H9 (cell line): ENCODE measurements at regions not wholly inside any gene's neighbourhood (a gene's known extent, or its start where the extent isn't known, plus 50 kb on each side); places are given as distances from the start of the nearest gene placed in this dataset.

Experiments used
- DNase-seq: peaks from one replicate; pipeline ENCODE4 v3.0.0-alpha.2; 2017
- H2AFZ ChIP-seq: one replicate; pipeline ENCODE4 v1.6.1; 2013; ENCODE audit warnings: mild to moderate bottlenecking, low read length, control low read depth, moderate library complexity
- H2AK5ac ChIP-seq: 2 replicates; pipeline ENCODE4 v1.6.1; 2013; ENCODE audit warnings: low read length, control low read depth, mixed read lengths; ENCODE audit not compliant: insufficient read length
- H2BK120ac ChIP-seq: one replicate; pipeline ENCODE4 v1.6.1; 2013; ENCODE audit warnings: low read depth, mild to moderate bottlenecking, low read length, control low read depth, inconsistent platforms; ENCODE audit not compliant: poor library complexity, severe bottlenecking
- H2BK12ac ChIP-seq: 2 replicates; pipeline ENCODE4 v1.6.1; 2013; ENCODE audit warnings: low read length, control low read depth, mixed read lengths, low read depth; ENCODE audit not compliant: insufficient read length
- H2BK15ac ChIP-seq: 2 replicates; pipeline ENCODE4 v1.6.1; 2013; ENCODE audit warnings: low read depth, low read length, control low read depth
- H2BK20ac ChIP-seq: one replicate; pipeline ENCODE4 v1.6.1; 2013; ENCODE audit warnings: low read depth, mild to moderate bottlenecking, low read length, control low read depth, inconsistent platforms; ENCODE audit not compliant: poor library complexity, severe bottlenecking
- H2BK5ac ChIP-seq: 2 replicates; pipeline ENCODE4 v1.6.1; 2013; ENCODE audit warnings: low read length, control low read depth, mixed read lengths; ENCODE audit not compliant: insufficient read length
- H3K14ac ChIP-seq: 2 replicates; pipeline ENCODE4 v1.6.1; 2013; ENCODE audit warnings: low read length, control low read depth; ENCODE audit not compliant: insufficient read depth
- H3K18ac ChIP-seq: 2 replicates; pipeline ENCODE4 v1.6.1; 2013; ENCODE audit warnings: low read depth, mild to moderate bottlenecking, mixed read lengths, low read length, control low read depth; ENCODE audit not compliant: insufficient read length
- H3K23ac ChIP-seq: 2 replicates; pipeline ENCODE4 v1.6.1; 2013; ENCODE audit warnings: low read length, control low read depth, mixed read lengths, low read depth; ENCODE audit not compliant: insufficient read length
- H3K23me2 ChIP-seq: 2 replicates; pipeline ENCODE4 v1.6.1; 2013; ENCODE audit warnings: low read depth, mild to moderate bottlenecking, mixed read lengths, low read length, control low read depth; ENCODE audit not compliant: insufficient read length, poor library complexity, severe bottlenecking
- H3K27ac ChIP-seq: 2 replicates; pipeline ENCODE4 v1.5.1; 2013; ENCODE audit warnings: low read length, control low read depth, mixed read lengths, low read depth; ENCODE audit not compliant: insufficient read length
- H3K27me3 ChIP-seq: 2 replicates; pipeline ENCODE4 v1.6.1; 2013; ENCODE audit warnings: low read length, control low read depth, inconsistent platforms; ENCODE audit not compliant: insufficient read depth
- H3K4ac ChIP-seq: 2 replicates; pipeline ENCODE4 v1.6.1; 2013; ENCODE audit warnings: low read depth, mild to moderate bottlenecking, control low read depth, inconsistent platforms, low read length, moderate library complexity
- H3K4me1 ChIP-seq: 2 replicates; pipeline ENCODE4 v1.6.1; 2013; ENCODE audit warnings: low read length, control low read depth, inconsistent platforms; ENCODE audit not compliant: insufficient read depth
- H3K4me2 ChIP-seq: 2 replicates; pipeline ENCODE4 v1.6.1; 2013; ENCODE audit warnings: low read length, control low read depth, mixed read lengths; ENCODE audit not compliant: insufficient read length, insufficient read depth
- H3K56ac ChIP-seq: 2 replicates; pipeline ENCODE4 v1.6.1; 2013; ENCODE audit warnings: low read depth, mild to moderate bottlenecking, mixed read lengths, low read length, control low read depth; ENCODE audit not compliant: insufficient read length
- H3K79me1 ChIP-seq: 2 replicates; pipeline ENCODE4 v1.6.1; 2013; ENCODE audit warnings: low read depth, mild to moderate bottlenecking, moderate library complexity, low read length, control low read depth, inconsistent platforms; ENCODE audit not compliant: insufficient read depth, poor library complexity, severe bottlenecking
- H3K79me2 ChIP-seq: 2 replicates; pipeline ENCODE4 v1.6.1; 2013; ENCODE audit warnings: low read length, control low read depth, inconsistent platforms; ENCODE audit not compliant: insufficient read depth
- H3K9ac ChIP-seq: 2 replicates; pipeline ENCODE4 v1.6.1; 2013; ENCODE audit warnings: low read length, control low read depth, mixed read lengths; ENCODE audit not compliant: insufficient read length; ENCODE audit errors: extremely low read depth
- H3K9me3 ChIP-seq: one replicate; pipeline ENCODE4 v1.6.1; 2013; ENCODE audit warnings: low read depth, low read length, inconsistent platforms; ENCODE audit not compliant: control insufficient read depth
- H3T11ph ChIP-seq: one replicate; pipeline ENCODE4 v1.6.1; 2013; ENCODE audit warnings: mild to moderate bottlenecking, low read length, control low read depth, inconsistent platforms
- H4K20me1 ChIP-seq: one replicate; pipeline ENCODE4 v1.6.1; 2013; ENCODE audit not compliant: control insufficient read depth, insufficient read length, insufficient read depth
- H4K5ac ChIP-seq: 2 replicates; pipeline ENCODE4 v1.6.1; 2013; ENCODE audit warnings: low read depth, mild to moderate bottlenecking, mixed read lengths, low read length, control low read depth; ENCODE audit not compliant: insufficient read length
- H4K8ac ChIP-seq: replicated peaks from 2 replicates; pipeline ENCODE4 v1.6.1; 2013; ENCODE audit warnings: low read length, control low read depth, mixed read lengths, low read depth; ENCODE audit not compliant: insufficient read length
- H4K91ac ChIP-seq: 2 replicates; pipeline ENCODE4 v1.6.1; 2013; ENCODE audit warnings: low read depth, mild to moderate bottlenecking, moderate library complexity, mixed read lengths, low read length, control low read depth; ENCODE audit not compliant: insufficient read length
- H3K27ac Mint-ChIP-seq, 3 experiments: 2 replicates in 2 of 3; 3 replicates in 1 of 3; pipeline ENCODE4 v1.8.0; 2020 to 2021; ENCODE audit warnings: mixed read lengths in 3 of 3, mild to moderate bottlenecking in 1 of 3, moderate library complexity in 1 of 3
- H3K27me3 Mint-ChIP-seq: 2 replicates; pipeline ENCODE4 v1.8.0; 2021; ENCODE audit warnings: low read depth, mild to moderate bottlenecking, moderate library complexity, mixed read lengths
- H3K36me3 Mint-ChIP-seq, 3 experiments: 2 replicates in 2 of 3; 3 replicates in 1 of 3; pipeline ENCODE4 v1.8.0; 2020 to 2021; ENCODE audit warnings: low read depth in 3 of 3, mixed read lengths in 3 of 3; ENCODE audit not compliant: insufficient read depth in 1 of 3
- H3K4me1 Mint-ChIP-seq, 2 experiments: 2 replicates each; pipeline ENCODE4 v1.8.0; 2020; ENCODE audit warnings: mixed read lengths in 2 of 2
- H3K4me3 Mint-ChIP-seq, 2 experiments: 2 replicates in 1 of 2; 3 replicates in 1 of 2; pipeline ENCODE4 v1.8.0; 2020 to 2021; ENCODE audit warnings: mild to moderate bottlenecking in 2 of 2, mixed read lengths in 2 of 2, moderate library complexity in 1 of 2
- H3K9me3 Mint-ChIP-seq, 2 experiments: 2 replicates in 1 of 2; 3 replicates in 1 of 2; pipeline ENCODE4 v1.8.0; 2020; ENCODE audit warnings: mild to moderate bottlenecking in 2 of 2, mixed read lengths in 2 of 2, moderate library complexity in 1 of 2
- CTCF ChIP-seq: fragments of 200-600 bp; sonication (generic); conservative IDR thresholded peaks from 3 replicates; pipeline ENCODE4 v1.8.0; 2021; ENCODE audit warnings: antibody characterized with exemption, mild to moderate bottlenecking
- WGBS: extraction: QIAGEN DNeasy Blood & Tissue Kit; methylation state at CpG from one replicate; pipeline ENCODE4 v1.1.7; 2013; ENCODE audit warnings: missing lambda C conversion rate, low lambda C conversion rate, mixed read lengths; ENCODE audit not compliant: insufficient read length; ENCODE audit errors: extremely low coverage; 5-methylcytosine and 5-hydroxymethylcytosine counted together

- no peak overlapping the region for H3K4me3 Mint-ChIP-seq
These were observed 344.2 kb downstream of the OLFM3 start for GRCh38 chr1:101652484-101652883.

More at GRCh38 chr1:101652484-101652883, 344.2 kb downstream of the OLFM3 start:
- no peaks in the 10 kb centered on the region for H3K27me3 ChIP-seq
- no peaks in the 10 kb centered on the region for H3K9me3 ChIP-seq
- H3K56ac ChIP-seq = no peak overlapping the region
- H3T11ph ChIP-seq = no peak overlapping the region
- H3K18ac ChIP-seq = no peak overlapping the region
- H3K79me1 ChIP-seq = no peaks in the 10 kb centered on the region
- no peak overlapping the region for H2BK20ac ChIP-seq
- H4K91ac ChIP-seq = no peak overlapping the region
- H4K8ac ChIP-seq = no peak overlapping the region
- no peaks in the 10 kb centered on the region for H3K79me2 ChIP-seq
- H2BK120ac ChIP-seq = no peak overlapping the region
- no peak overlapping the region for H2AK5ac ChIP-seq
- H2BK5ac ChIP-seq = no peak overlapping the region
- H3K23ac ChIP-seq = no peak overlapping the region
- no peak overlapping the region for H2AFZ ChIP-seq
- no CpG with 5 or more reads among the region's 3 CpGs for WGBS
- no peak overlapping the region for H3K4me2 ChIP-seq
- H3K27ac ChIP-seq = no peak overlapping the region
- no peak for TF ChIP-seq CTCF
- Mint-ChIP-seq H3K36me3 (peaks cover 4 to 35% (median 17%) of the 10 kb centered on the region in 3 experiments), H3K27ac (no peak overlapping the region), H3K4me1 (peaks cover 15 to 23% of the 10 kb centered on the region in 2 experiments), H3K9me3 (peaks cover 18 to 28% of the 10 kb centered on the region in 2 experiments), H3K27me3 (no peaks in the 10 kb centered on the region; the same call in 1 of the 2 replicates)
- H3K4me1 ChIP-seq = peaks cover 2% of the 10 kb centered on the region; the same call in 1 of the 2 replicates
- no peaks in the 10 kb centered on the region for H4K20me1 ChIP-seq
- no peak overlapping the region for H4K5ac ChIP-seq
- no peak overlapping the region for H3K9ac ChIP-seq
- no peak overlapping the region for H3K14ac ChIP-seq
- no peak overlapping the region for H2BK15ac ChIP-seq
- no peak overlapping the region for H3K4ac ChIP-seq
- no peak for DNase-seq
- no peaks in the 10 kb centered on the region for H3K23me2 ChIP-seq
- H2BK12ac ChIP-seq = no peak overlapping the region
